GM19023 (cell line): ENCODE measurements at regions not wholly inside any gene's neighbourhood (a gene's known extent, or its start where the extent isn't known, plus 50 kb on each side); places are given as distances from the start of the nearest gene placed in this dataset.
"Not testable (repeated sequence)": the region's sequence is repeated elsewhere in the genome, so short reads cannot be mapped to it uniquely, and the experiment has no call there.

Experiments used
- ATAC-seq: cut with Tn5 transposase; IDR thresholded peaks from one replicate; pipeline ENCODE4 v1.9.1; 2021; ENCODE audit warnings: mild to moderate bottlenecking, moderate library complexity; ENCODE audit not compliant: unreplicated experiment

DNA sequence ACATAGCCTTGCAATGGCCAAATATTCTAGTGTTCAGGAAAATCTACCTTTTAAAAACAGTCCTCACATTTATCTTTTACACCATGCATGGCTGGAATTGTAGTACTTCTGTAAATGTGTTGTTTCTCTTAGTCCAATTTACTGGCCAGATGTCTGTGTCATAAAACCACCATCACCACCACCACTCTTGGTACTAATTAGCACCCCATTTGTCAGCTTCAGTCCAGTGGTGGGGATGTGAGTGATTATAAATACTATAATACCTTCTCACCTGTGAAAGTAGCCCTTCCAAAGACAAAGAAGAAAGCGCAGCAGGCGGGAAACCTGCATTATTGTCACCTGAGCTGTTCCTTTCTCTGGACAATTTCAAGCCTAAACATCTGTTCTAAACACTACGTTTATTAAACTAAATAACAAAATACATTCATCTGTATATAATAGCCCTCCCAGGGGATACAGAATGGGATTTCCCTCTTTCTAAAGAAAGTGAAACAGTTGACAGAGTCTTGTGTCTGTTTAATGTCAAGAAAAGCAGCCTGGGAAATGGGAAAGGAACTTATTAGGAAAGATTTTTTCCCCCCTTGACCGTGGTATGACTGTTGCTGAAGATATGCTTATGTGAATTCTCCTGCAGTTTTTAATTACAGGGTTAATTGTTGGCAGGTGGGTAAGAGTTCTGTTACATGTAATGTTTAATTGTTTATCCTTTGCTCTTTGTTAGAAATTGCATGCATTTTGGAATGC, 144.5 kb upstream of the NUDT12 start:
- ATAC-seq, result no peak

DNA sequence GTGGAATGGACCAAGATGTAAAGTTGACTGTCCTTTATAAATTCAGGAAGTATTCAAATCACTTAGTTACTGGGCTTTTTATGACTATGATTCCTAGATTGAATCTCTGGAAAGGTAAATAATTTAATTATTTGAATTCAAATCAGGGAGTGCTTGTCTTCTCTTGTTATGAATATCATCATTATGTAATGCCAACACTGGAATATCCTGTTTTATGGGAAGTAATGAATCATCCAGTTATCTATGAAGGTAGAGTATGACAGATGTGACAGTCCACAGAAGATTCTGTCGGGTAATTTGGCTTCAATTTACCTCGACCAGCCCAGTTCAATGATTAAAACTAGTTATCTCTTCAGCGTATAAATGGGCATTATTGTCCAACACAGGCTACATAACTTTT, 141.0 kb upstream of the NUDT12 start:
- ATAC-seq, result no peak

DNA sequence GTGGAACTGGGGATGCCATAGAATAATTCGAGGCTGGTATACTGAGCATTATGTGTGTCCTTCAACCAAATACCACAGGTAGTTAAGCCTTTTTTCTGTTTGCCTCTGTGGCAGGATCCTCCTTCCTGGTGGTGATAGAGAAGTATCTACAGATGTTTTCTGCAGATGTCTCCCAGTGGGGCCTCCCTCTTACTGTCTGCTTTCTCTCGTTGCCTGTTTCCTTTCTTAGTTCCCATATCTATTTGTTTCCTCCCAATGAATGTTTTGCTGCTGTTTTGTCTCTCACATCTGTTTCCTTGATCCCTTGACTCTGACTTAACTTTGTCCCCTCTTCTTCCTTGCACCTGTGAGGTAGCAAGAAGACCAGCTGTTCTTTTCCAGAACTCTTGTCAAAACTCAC, 130.9 kb upstream of the NUDT12 start:
- ATAC-seq, result no peak

GRCh38 chr5:103690676-103691075, 128.1 kb upstream of the NUDT12 start:
- ATAC-seq, result no peak

DNA sequence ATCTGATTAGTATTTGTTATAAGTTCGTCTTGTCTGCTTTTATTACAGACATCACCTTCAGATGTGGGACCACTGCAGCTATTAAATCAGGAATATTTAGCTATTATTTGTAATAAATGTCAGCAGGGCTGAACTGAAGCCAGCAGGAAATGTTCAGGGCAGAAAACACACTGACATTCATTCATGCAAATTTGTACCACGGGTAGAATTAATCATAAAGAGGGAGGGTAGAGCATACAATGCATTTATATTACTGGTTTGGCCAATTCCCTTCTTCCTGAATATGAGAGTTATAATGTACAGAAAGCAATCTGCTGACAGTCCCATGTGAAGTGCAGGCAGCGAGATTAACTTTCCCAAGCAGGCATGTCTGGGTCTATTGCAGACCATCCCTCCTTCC, 117.3 kb upstream of the NUDT12 start:
- no peak for ATAC-seq

DNA sequence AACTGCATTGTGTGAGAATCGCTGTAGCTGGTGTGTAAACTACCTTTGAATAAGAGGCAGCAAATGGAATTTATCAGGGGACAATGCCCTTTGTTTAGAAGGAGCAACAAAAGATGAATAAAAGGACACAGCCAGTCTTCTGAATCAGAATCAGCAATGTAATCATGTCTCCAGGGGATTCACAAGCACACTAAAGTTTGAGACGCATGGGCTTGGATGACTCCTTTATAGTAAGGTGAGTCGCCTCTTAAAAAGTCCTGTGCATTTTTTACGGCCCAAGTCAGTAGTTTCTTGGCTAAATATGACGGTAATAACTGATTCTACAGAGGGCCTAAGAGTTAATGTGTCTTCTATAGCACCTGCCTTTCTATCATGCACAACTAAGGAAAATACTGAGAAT, 113.6 kb upstream of the NUDT12 start:
- ATAC-seq, result not testable (repeated sequence)

DNA sequence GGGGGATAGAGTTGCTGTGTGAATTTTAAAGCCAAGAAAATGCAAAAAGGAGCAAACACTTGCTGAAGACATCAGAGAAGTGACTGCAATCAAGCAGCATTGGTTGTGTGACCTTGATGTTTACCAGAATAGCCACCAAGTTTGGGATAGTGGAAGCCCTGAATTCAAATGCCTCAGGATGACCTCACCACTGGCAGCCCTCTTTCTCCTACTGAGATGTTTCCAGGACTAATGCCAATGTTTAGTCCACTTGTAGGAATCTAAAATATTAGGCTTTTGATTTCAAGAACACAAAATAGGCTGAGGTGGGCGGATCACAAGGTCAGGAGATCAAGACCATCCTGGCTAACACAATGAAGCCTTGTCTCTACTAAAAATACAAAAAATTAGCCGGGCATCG, 112.2 kb upstream of the NUDT12 start:
- ATAC-seq, result no peak

DNA sequence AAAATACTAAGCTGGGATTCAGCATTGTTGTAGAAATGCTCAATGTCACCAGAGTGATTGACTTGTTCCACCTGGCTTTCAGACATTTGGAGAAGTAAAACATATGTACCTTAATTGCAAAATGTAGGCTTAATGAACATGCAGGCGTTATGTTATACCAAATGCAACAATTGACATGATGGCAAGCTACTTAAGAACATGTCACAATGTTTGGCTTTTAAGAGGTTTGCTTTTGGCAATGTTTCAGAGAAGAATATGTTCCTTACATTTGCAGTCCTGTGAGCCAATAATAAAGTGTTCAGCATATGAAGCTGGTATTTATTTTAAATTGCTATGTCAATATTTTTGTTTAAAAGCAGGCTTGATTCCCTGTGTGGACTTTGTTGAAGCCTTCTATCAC, 111.7 kb upstream of the NUDT12 start:
- ATAC-seq, result no peak

- no peak for ATAC-seq
Observed at GRCh38 chr5:103669615-103670014, 107.0 kb upstream of the NUDT12 start.

DNA sequence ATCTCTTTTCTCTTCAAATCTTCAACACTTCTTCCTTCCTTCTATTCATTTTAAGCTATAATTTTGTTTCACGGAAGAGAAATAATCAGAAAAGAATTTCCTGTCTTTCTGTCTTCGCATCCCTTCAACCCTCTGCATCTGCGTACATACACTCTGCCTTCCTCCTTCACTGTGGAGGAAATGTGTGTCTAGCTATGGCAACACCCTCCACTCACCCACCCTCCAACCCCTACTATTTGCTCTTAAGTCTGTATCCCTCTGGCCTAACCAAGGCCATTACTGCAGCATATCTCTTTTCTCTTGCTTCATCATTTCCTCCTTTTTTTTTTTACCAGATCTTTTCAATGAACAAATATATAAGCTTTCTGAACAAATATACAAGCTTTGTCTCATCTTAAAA, 105.7 kb upstream of the NUDT12 start:
- ATAC-seq, result no peak

- ATAC-seq, result no peak
Observed at GRCh38 chr5:103667068-103667467, 104.5 kb upstream of the NUDT12 start.

DNA sequence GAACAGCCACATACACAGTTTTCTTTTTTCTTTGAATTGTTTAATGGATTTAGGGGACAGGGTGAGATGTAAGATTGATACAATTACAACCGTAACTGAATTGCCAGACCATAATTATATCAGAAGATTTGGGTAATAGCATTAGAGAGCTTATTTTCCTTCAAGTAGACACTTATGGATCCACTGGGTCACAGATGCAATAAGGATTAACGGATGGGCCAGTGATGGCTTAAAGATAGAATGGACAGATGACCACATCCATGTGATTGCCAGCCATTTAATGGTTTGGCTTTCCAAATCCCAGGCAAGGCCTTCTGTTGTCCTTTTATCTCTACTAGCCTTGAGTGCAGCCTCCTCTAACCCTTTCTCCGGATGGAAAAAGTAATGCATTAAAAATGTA, 94.7 kb upstream of the NUDT12 start:
- ATAC-seq, result no peak

GRCh38 chr5:103648086-103648485, 85.5 kb upstream of the NUDT12 start:
- no peak for ATAC-seq

GRCh38 chr5:103646698-103647614, 84.4 kb upstream of the NUDT12 start:
- ATAC-seq, result no peak

GRCh38 chr5:103645816-103646215, 83.2 kb upstream of the NUDT12 start:
- ATAC-seq, result no peak

DNA sequence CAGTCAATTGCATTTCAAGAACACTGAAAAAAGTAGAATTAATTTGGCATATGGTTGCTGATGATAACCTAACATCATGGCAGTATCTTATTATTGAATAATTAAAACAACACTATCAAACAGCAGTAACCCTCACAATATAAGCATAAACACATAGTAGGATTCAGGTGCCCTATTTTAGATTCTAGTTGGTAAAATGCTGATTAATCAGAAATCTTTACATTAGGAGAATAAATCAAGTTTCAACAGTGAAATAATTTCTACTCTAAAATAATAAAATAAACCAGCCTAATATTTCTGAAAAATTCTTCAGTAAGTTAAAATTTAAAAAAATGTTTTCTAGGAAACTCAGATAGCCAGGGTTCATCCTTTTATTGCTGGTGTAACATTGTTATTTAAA, 76.4 kb upstream of the NUDT12 start:
- no peak for ATAC-seq

- no peak for ATAC-seq
Observed at GRCh38 chr5:103624675-103625074, 62.1 kb upstream of the NUDT12 start.

DNA sequence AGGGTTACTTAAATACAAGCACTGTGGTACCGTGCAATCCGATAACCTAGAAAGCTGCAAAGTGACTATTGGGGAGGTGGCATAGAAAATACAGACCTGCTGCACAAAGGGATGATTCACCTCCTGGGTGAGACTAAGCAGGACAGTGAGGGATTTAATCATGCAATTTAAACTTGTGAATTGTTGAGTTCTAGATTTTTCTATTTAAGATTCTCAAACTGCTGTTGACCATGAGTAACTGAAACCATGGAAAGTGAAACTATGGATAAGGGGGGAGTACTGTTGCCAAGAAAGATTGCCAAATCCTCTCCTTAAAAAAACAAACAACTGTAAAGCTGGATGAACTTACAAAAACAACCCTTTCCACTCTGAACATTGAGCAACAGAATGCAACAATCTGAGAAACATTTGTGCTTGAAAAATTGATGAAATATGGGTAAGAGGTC, 61.5 kb upstream of the NUDT12 start:
- ATAC-seq, result no peak

DNA sequence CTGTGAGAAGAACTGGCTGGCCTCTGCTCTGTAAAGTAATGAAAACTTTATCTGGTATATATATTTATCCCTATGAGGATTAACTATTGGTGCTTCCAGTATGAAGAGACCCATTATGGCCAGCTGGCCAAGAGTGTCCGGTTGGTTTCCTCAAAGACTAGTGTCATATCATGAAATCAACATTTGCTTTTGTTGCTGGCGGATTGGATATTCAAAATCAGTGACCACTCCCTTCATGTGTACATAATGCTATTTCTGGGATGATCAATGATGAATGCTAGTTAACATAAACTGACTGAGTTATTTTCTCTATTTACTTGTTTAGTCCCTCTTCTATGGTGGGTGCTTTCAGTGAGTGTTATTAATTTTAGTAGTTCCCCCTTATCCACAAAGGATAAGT, 60.8 kb upstream of the NUDT12 start:
- no peak for ATAC-seq

DNA sequence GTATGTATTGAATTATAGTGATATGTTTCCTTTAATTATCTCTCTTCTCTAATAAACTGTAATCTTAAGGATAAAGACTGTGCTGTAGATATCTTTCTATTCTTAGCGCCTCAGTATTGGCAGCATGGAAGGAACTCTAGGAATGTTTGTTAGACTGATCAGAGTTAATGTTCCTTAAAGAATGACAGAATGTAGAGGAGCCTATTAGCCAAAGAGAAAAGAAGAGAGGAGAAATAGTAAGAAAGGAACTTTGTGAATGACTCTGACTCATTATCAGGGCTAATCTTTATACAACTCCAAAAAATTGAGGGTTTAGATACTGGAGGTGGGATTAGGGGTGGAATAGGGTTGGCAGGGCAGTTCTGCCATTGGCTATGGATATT, 59.0 kb upstream of the NUDT12 start:
- ATAC-seq, result no peak

DNA sequence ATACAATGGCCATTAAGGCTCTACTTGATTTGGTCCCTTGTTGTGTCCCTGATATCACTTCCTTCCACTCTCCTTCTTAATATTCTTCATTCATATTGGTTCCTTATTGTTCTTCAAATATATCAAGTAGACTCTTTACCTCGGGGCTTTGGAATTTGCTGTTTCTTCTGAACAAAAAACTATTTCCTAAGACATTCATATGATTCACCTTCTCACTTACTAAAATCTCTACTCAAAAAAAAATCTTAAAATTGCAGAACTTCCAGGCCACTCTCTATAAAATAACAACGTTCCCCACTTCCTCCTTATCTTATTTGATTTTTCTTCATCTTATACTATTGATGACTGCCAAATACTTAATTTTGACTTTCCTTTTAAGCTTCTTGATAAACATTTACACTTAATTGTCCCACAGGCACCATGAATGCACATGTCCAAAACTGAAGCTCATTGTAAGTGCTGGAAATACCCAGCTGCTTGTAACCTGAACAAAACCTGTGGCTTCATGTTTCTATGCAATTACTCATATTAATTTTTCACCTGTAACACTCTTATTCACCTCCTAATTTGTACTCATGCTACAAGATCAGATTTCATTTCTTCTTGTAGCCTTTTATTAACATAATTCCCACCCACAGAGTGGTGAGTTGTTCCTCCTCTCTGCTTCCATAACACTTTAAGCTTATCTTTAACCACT, 58.4 kb upstream of the NUDT12 start:
- ATAC-seq, result no peak

DNA sequence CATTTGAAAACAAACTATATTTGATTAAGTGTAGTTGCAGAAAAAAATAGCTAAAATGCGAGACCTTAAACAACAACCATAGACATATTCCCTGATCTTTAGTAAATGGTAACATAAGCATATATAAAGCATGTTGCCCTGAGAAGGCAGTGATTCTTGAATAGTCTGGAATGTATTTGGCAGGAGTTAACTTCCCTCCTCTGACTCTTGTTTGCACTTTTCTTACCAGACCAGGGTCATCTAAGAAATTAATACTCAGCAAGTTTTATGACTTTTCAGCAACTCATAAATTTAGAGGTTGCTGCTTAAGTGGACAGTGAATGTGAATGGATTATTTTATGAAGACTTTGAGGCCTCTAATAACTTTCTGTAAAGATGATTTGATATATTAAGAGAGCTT, 55.3 kb upstream of the NUDT12 start:
- no peak for ATAC-seq
